ENCODE measurements at regions not wholly inside any gene's neighbourhood (a gene's known extent, or its start where the extent isn't known, plus 50 kb on each side); places are given as distances from the start of the nearest gene placed in this dataset.

GRCh38 chr19:27705896-27706295, 1507.1 kb downstream of the UQCRFS1 start:
- no peak for DNase-seq

- DNase-seq: no peak
These were observed 1518.4 kb downstream of the UQCRFS1 start for GRCh38 chr19:27694361-27695055.

- no peak for DNase-seq
These were observed 1521.0 kb downstream of the UQCRFS1 start for GRCh38 chr19:27691991-27692390.

- DNase-seq: no peak
These were observed 1523.2 kb downstream of the UQCRFS1 start for GRCh38 chr19:27689734-27690241.

- DNase-seq: no peak
These were observed 1528.7 kb downstream of the UQCRFS1 start for GRCh38 chr19:27684293-27684692.

DNA sequence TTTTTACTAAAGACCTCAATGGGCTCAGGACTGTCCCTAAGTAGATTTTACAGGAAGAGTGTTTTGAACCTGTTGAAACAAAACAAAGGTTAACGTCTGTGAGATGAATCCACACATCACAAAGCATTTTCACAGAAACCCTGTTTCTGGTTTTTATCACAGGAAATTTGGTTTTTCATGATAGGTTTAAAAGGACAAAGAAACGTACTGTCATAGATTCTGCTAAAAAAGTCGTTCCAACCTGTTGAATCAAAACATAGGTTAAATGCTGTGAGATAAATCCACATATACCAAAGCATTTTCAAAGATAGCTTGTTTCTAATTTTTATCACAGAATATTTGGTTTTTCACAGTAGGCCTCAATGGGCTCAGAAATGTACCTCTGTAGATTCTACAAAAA, 1531.0 kb downstream of the UQCRFS1 start:
- no peak for DNase-seq

- DNase-seq: no peak
These were observed 1533.0 kb downstream of the UQCRFS1 start for GRCh38 chr19:27679905-27680304.

DNA sequence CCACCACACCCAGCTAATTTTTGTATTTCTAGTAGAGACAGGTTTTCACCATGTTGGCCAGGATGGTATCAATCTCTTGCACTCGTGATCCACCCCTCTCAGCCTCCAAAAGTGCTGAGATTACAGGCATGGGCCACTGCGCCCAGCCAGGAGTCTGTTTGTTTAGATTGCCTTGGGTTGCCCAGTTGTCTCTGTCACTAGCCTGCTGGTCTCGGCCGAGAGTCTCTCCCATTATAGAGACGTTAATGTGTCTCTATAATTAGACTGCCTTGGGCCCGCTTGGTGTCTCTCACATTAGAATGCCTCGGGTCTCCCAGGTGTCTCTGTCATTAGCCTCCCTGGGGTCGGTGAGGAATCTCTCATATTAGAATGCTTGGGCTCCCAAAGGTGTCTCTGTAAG, 1533.6 kb downstream of the UQCRFS1 start:
- DNase-seq: no peak

DNA sequence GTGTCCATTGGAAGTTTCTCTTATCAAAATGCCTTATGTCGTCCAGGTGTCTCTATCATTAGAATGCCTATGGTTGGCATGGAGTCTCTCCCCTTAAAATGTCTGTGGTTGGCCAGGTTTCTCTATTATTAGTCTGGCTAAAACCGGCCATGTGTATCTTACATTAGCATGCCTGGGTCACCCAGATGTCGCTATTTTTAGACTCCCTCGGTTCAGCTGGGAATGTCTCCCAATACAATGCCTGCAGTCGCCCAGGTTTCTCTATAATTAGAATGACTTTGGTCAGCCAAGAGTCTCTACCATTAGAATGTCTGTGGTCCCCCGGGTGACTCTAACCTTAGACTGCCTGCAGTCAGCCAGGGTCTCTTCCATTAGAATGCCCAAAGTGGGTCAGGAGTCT, 1536.1 kb downstream of the UQCRFS1 start:
- no peak for DNase-seq

GRCh38 chr19:27676334-27676733, 1536.6 kb downstream of the UQCRFS1 start:
- no peak for DNase-seq

GRCh38 chr19:27675771-27676170, 1537.2 kb downstream of the UQCRFS1 start:
- DNase-seq: no peak

DNA sequence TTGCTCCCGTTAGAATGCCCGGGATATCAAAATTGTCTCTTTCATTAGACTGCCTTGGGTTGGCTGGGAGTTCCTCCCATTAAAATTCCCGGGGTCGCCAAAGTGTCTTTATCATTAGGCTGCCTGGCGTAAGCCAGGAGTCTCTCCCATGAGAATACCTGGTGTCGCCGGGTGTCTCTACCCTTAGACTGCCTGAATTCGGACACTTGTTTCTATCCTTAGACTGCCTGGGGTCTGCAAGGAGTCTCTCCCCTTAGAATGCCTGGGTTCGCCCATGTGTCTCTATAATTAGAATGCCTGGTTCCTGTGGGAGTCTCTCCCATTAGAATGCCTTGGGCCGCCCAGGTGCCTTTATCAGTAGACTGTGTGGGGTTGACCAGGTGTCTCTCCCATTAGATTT, 1538.2 kb downstream of the UQCRFS1 start:
- no peak for DNase-seq

- no peak for DNase-seq
These were observed 1539.0 kb downstream of the UQCRFS1 start for GRCh38 chr19:27673986-27674385.

DNA sequence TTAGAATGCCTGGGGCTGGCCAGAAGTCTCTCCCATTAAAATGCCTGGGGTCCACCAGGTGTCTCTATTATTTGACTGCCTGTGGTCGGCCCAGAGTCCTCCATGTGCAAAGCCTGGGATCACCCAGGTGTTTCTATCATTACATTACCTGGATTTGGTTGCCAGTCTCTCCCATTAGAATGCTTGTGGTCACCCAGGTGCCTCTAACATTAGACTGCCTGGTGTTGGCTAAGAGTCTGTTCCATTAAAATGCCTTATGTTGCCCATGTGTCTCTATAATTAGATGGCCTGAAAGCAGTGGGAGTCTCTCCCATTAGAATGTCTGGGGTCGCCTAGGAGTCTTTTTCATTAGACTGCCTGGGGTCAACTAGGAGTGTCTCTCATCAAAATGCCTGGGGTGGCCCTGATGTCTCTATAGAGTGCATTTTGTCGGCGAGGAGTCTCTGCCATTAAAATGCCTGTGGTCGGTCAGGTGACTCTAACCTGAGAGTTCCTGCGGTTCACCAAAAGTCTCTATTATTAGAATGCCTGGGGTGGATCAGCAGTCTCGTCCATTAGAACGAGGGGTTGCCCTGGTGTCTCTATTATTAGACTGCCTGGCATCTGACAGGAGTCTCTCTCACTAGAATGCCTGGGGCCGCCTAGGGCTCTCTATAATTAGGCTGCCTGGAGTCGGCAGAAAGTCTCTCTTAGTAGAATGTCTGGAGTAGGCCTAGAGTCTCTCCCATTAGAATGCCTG, 1540.5 kb downstream of the UQCRFS1 start:
- DNase-seq: no peak

- no peak for DNase-seq
These were observed 1541.1 kb downstream of the UQCRFS1 start for GRCh38 chr19:27671876-27672275.

- DNase-seq: no peak
These were observed 1552.5 kb downstream of the UQCRFS1 start for GRCh38 chr19:27660428-27660827.

DNA sequence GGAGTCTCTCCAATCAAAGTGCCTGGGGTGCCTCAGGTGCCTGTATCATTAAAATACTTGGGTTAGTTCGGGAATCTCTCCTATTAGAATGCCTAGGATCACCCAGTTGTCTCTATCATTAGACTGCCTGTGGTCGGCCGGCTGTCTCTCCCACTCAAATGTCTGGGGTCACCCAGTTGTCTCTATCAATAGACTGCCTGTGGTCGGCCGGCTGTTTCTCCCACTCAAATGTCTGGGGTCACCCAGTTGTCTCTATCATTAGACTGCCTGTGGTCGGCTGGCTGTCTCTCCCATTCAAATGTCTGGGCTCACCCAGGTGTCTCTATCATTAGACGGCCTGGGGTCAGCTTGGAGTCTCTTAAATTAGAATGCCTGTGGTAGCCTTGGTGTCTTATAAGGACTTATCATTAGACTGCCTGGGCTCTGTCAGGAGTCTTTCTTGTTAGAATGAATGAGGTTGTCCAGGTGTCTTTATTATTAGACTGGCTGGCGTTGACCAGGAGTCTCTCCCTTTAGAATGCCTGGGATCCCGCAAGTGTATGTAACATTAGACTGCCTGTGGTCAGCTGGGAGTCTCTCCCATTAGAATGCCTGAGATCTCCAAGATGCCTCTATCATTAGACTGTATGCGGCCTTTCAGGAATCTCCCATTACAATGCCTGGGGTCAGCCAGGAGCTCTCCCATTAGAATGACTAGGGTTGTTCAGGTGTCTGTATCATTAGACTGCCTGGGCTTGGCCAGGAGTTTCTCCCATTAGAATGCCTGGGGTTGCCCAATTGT, 1555.5 kb downstream of the UQCRFS1 start:
- DNase-seq: no peak

GRCh38 chr19:27654266-27654990, 1558.5 kb downstream of the UQCRFS1 start:
- DNase-seq: no peak

- DNase-seq: no peak
These were observed 1560.2 kb downstream of the UQCRFS1 start for GRCh38 chr19:27652796-27653195.

DNA sequence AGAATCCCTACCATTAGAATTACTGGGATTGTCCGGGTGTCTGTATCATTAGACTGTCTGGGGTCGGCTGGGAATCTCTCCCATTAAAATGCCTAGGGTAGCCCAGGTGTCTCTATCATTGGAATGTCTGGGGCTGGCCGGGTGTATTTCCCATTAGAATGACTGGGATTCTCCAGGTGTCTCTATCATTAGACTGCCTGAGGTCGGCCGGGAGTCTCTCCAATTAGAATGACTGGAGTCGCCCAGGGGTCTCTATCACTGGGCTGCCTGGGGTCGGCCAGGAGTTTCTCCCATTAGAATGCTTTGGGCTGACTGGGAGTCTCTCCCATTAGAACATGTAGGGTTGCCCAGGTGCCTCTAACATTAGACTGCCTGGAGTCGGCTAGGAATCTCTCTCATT, 1560.7 kb downstream of the UQCRFS1 start:
- no peak for DNase-seq

- DNase-seq: no peak
These were observed 1565.5 kb downstream of the UQCRFS1 start for GRCh38 chr19:27647423-27647822.

DNA sequence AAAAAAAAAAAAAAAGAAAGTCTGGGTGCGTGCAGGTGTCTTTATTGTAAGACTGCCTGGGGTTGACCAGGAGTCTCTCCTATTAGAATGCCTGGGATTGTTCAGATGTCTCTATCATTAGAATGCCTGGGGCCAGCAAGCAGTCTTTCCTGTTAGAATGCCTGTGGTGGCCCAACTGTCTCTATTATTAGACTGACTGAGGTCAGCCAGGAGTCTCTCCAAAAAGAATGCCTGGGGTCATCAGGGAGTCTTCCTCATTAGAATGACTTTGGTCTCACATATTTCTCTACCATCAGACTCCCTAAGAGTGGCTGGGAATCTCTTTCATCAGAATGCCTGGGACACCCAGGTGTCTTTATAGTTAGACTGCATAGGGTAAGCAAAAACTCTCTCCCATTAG, 1577.5 kb downstream of the UQCRFS1 start:
- no peak for DNase-seq

GRCh38 chr19:27618006-27618405, 1594.9 kb downstream of the UQCRFS1 start:
- DNase-seq: no peak

All from hippocampal formation (tissue), 2 donors.